ENCODE measurements at regions not wholly inside any gene's neighbourhood (a gene's known extent, or its start where the extent isn't known, plus 50 kb on each side); places are given as distances from the start of the nearest gene placed in this dataset.

GRCh38 chr7:52504561-52504960 is 530.9 kb upstream of the POM121L12 start:
- ChIA-PET CTCF (no interaction called here), POLR2A (ENCODE audit: unreplicated experiment) (no interaction called here)
- H3K4me1 ChIP-seq (ENCODE audit: control insufficient read depth, insufficient read depth, low read length), result no peaks in the 10 kb centered on the region
- TF ChIP-seq CEBPB (IDR thresholded peaks at IDR 0.05; ENCODE audit: low read depth, low read length), result no peak
- no peak for TF ChIP-seq BHLHE40 (IDR thresholded peaks at IDR 0.05; ENCODE audit: low read depth, low read length)
- TF ChIP-seq POLR2A (IDR thresholded peaks at IDR 0.05; ENCODE audit: low read depth, low read length), result no peak
- no peak for TF ChIP-seq USF2 (IDR thresholded peaks at IDR 0.05; ENCODE audit: low read depth, low read length)
- no peak for TF ChIP-seq MAZ (IDR thresholded peaks at IDR 0.05; ENCODE audit: borderline replicate concordance, low read depth, low read length)
- TF ChIP-seq MXI1 (IDR thresholded peaks at IDR 0.05; ENCODE audit: borderline replicate concordance, low read depth, low read length), result no peak
- TF ChIP-seq CHD1 (IDR thresholded peaks at IDR 0.05; ENCODE audit: low read depth, low read length), result no peak
- no peak for TF ChIP-seq RCOR1 (IDR thresholded peaks at IDR 0.05; ENCODE audit: insufficient replicate concordance, low read length)
- TF ChIP-seq RFX5 (IDR thresholded peaks at IDR 0.05; ENCODE audit: low read depth, low read length), result no peak
- TF ChIP-seq NFE2L2 (IDR thresholded peaks at IDR 0.05; ENCODE audit: low read depth, low read length), result no peak
- no peak for TF ChIP-seq CTCF (conservative IDR thresholded peaks at IDR 0.05; ENCODE audit: low read depth, low read length)
- TF ChIP-seq SMC3 (IDR thresholded peaks at IDR 0.05; ENCODE audit: low read depth, low read length), result no peak
- no peak for TF ChIP-seq ELK1 (IDR thresholded peaks at IDR 0.05; ENCODE audit: borderline replicate concordance, low read depth, low read length)
- TF ChIP-seq FOS (IDR thresholded peaks at IDR 0.05; ENCODE audit: low read depth, low read length), result no peak
- no peak for TF ChIP-seq RAD21 (IDR thresholded peaks at IDR 0.05; ENCODE audit: low read length)
- no peak for TF ChIP-seq MAFK (IDR thresholded peaks at IDR 0.05; ENCODE audit: low read depth, low read length)
- H3K14ac ChIP-seq (replicated peaks; ENCODE audit: low read depth, low read length), result no peak overlapping the region
- no peak overlapping the region for H2AK9ac ChIP-seq (replicated peaks; ENCODE audit: low read depth, low read length, poor library complexity)
- peaks cover 8% of the 10 kb centered on the region for H3K9me3 ChIP-seq (ENCODE audit: control insufficient read depth, insufficient read depth, low read length)
- no peak overlapping the region for H3K23ac ChIP-seq (ENCODE audit: low read depth, low read length)
- H3K4me3 ChIP-seq (ENCODE audit: insufficient read depth, low read depth, low read length), result no peak overlapping the region
- DNase-seq (no peak), ATAC-seq (ENCODE audit: low read depth) (no peak)
- BruUV-seq (replicated peaks), result no TSS peak
- no peak overlapping the region for H2BK120ac ChIP-seq (ENCODE audit: low read depth, low read length)
- H4K5ac ChIP-seq (ENCODE audit: low read depth, low read length), result no peak overlapping the region
- no peaks in the 10 kb centered on the region for H3K36me3 ChIP-seq (ENCODE audit: control insufficient read depth, insufficient read depth, low read length)
- intact Hi-C loops (cut with micrococcal nuclease) (no loop called here), in situ Hi-C loops (cut with MboI; ENCODE audit: low sequenced_read_pairs) (no loop called here), dilution Hi-C loops (cut with HindIII; ENCODE audit: low sequenced_read_pairs, unreplicated experiment) (no loop called here)
- H3K27me3 ChIP-seq (ENCODE audit: control insufficient read depth, insufficient read depth, low read length), result no peaks in the 10 kb centered on the region
- WGBS, 2 experiments (ENCODE audit: extremely low coverage in 2 of 2, insufficient read length in 1 of 2), result no CpG with 5 or more reads among the region's 2 CpGs
- no peaks in the 10 kb centered on the region for H4K20me1 ChIP-seq (ENCODE audit: insufficient read depth, low read length)
- H4K8ac ChIP-seq (ENCODE audit: low read depth in 2 of 2, low read length in 2 of 2), result no peak overlapping the region
- no peak overlapping the region for H2BK5ac ChIP-seq (ENCODE audit: low read depth, low read length, poor library complexity, severe bottlenecking)
- H4K91ac ChIP-seq (ENCODE audit: insufficient read depth, low read depth, low read length), result no peak overlapping the region
- no peak overlapping the region for H3K56ac ChIP-seq (ENCODE audit: extremely low read depth, insufficient read depth, low read length)
- H3K4me2 ChIP-seq (ENCODE audit: low read depth, low read length), result no peak overlapping the region
- no peak overlapping the region for H2AK5ac ChIP-seq (ENCODE audit: low read depth, low read length)
- H2AFZ ChIP-seq (replicated peaks; ENCODE audit: low read length, poor library complexity), result no peak overlapping the region
- H3K4ac ChIP-seq (ENCODE audit: low read depth, low read length), result no peak overlapping the region
- H3K9ac ChIP-seq (ENCODE audit: low read depth, low read length), result no peak overlapping the region
- H3K27ac ChIP-seq (ENCODE audit: insufficient read depth, low read length), result no peak overlapping the region
- H2BK20ac ChIP-seq (ENCODE audit: low read depth, low read length), result no peak overlapping the region
- H3K9me1 ChIP-seq (ENCODE audit: insufficient read depth, low read length), result no peaks in the 10 kb centered on the region
- no peak overlapping the region for H2BK15ac ChIP-seq (ENCODE audit: low read depth, low read length)
- H3K79me1 ChIP-seq (ENCODE audit: low read depth in 1 of 2, low read length in 2 of 2), result no peaks in the 10 kb centered on the region
- H3K18ac ChIP-seq (ENCODE audit: low read depth, low read length), result no peak overlapping the region
